ENCODE measurements at regions not wholly inside any gene's neighbourhood (a gene's known extent, or its start where the extent isn't known, plus 50 kb on each side); places are given as distances from the start of the nearest gene placed in this dataset.

DNA sequence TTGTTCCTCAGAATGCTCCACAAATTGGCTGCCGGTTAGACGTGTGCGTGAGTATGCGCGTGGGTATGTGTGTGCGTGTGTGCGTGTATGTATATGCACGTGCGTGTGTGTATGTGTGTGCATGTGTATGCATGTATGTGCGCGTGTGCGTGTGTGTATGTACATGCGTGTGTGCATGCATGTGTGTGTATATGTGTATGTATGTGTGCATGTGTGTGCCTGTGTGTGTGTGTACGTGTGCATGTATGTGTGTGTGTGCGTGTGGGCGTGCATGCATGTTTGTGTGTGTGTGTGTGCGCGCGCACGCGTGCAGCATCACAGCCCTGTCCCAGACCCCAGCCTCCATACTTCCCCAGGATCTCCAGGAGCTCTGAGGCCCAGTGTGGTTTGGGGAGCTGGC, 183.1 kb upstream of the IER5L start:
- POLR2A ChIA-PET, result interaction anchor here (1.1 kb wide), 1 partner anchor 33 kb away, joined by 3 read pairs; no protein-coding TSS in a partner anchor

GRCh38 chr9:129359916-129360536, 182.0 kb upstream of the IER5L start:
- H4K20me1 ChIP-seq (ENCODE audit: insufficient read depth), result no peaks in the 10 kb centered on the region
- H2AFZ ChIP-seq (ENCODE audit: low read depth), result no peak overlapping the region
- POLR2A ChIA-PET, result interaction anchor here (1.1 to 1.3 kb wide), 2 partner anchors 23 to 182 kb away, joined by 3 read pairs; partner anchors contain the start of gene IER5L
- H3K9me3 ChIP-seq, result no peaks in the 10 kb centered on the region
- no peak overlapping the region for H3K9ac ChIP-seq
- no peaks in the 10 kb centered on the region for H3F3A ChIP-seq (replicated peaks; ENCODE audit: insufficient read depth)
- no peaks in the 10 kb centered on the region for H3K36me3 ChIP-seq (replicated peaks in 1 of 2; ENCODE audit: control insufficient read depth in 1 of 2, insufficient read depth in 2 of 2, low read length in 1 of 2)
- H3K27me3 ChIP-seq (ENCODE audit: insufficient read depth), result no peaks in the 10 kb centered on the region
- H3K4me1 ChIP-seq (ENCODE audit: control insufficient read depth in 1 of 2, insufficient read depth in 2 of 2, low read depth in 1 of 2, low read length in 1 of 2), result peaks cover 0 to 7% of the 10 kb centered on the region in 2 experiments; a peak in 1 of 4 replicates
- H3K4me2 ChIP-seq, result no peak overlapping the region
- no peak for TF ChIP-seq CTCF (IDR thresholded peaks at IDR 0.05)
- no peak for TF ChIP-seq TCF12 (IDR thresholded peaks at IDR 0.05)
- TF ChIP-seq, protein P1, sequence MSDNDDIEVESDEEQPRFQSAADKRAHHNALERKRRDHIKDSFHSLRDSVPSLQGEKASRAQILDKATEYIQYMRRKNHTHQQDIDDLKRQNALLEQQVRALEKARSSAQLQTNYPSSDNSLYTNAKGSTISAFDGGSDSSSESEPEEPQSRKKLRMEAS (IDR thresholded peaks at IDR 0.05; ENCODE audit: low read depth), result no peak
- TF ChIP-seq FOXM1 (IDR thresholded peaks at IDR 0.05; ENCODE audit: low read depth), result no peak
- TF ChIP-seq, protein P2, sequence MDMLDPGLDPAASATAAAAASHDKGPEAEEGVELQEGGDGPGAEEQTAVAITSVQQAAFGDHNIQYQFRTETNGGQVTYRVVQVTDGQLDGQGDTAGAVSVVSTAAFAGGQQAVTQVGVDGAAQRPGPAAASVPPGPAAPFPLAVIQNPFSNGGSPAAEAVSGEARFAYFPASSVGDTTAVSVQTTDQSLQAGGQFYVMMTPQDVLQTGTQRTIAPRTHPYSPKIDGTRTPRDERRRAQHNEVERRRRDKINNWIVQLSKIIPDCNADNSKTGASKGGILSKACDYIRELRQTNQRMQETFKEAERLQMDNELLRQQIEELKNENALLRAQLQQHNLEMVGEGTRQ (IDR thresholded peaks at IDR 0.05; ENCODE audit: borderline replicate concordance, low read depth, low read length), result no peak
- no peak for TF ChIP-seq NRF1 (IDR thresholded peaks at IDR 0.05; ENCODE audit: low read depth, low read length)
- TF ChIP-seq, protein P3, sequence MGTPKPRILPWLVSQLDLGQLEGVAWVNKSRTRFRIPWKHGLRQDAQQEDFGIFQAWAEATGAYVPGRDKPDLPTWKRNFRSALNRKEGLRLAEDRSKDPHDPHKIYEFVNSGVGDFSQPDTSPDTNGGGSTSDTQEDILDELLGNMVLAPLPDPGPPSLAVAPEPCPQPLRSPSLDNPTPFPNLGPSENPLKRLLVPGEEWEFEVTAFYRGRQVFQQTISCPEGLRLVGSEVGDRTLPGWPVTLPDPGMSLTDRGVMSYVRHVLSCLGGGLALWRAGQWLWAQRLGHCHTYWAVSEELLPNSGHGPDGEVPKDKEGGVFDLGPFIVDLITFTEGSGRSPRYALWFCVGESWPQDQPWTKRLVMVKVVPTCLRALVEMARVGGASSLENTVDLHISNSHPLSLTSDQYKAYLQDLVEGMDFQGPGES (IDR thresholded peaks at IDR 0.05; ENCODE audit: low read depth, low read length), result no peak
- TF ChIP-seq NFIC (IDR thresholded peaks at IDR 0.05; ENCODE audit: borderline replicate concordance), result no peak
- TF ChIP-seq ELF1 (IDR thresholded peaks at IDR 0.05), result no peak
- TF ChIP-seq SIN3A (IDR thresholded peaks at IDR 0.05; ENCODE audit: borderline replicate concordance, low read depth, low read length), result no peak
- TF ChIP-seq, protein P4, sequence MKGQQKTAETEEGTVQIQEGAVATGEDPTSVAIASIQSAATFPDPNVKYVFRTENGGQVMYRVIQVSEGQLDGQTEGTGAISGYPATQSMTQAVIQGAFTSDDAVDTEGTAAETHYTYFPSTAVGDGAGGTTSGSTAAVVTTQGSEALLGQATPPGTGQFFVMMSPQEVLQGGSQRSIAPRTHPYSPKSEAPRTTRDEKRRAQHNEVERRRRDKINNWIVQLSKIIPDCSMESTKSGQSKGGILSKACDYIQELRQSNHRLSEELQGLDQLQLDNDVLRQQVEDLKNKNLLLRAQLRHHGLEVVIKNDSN (IDR thresholded peaks at IDR 0.05; ENCODE audit: borderline replicate concordance, low read depth), result no peak
- TF ChIP-seq FOXJ3 (CRISPR knock-in tag; IDR thresholded peaks at IDR 0.05), result no peak
- TF ChIP-seq MEF2A (IDR thresholded peaks at IDR 0.05; ENCODE audit: borderline replicate concordance, low read depth), result no peak
- no peak for TF ChIP-seq RFX5 (IDR thresholded peaks at IDR 0.05; ENCODE audit: low read length)
- no peak for TF ChIP-seq CHD2 (IDR thresholded peaks at IDR 0.05; ENCODE audit: low read length, partially characterized antibody)
- TF ChIP-seq MXI1 (IDR thresholded peaks at IDR 0.05; ENCODE audit: low read depth, low read length), result no peak
- no peak for TF ChIP-seq JUND (IDR thresholded peaks at IDR 0.05)
- no peak for TF ChIP-seq EZH2phosphoT487 (IDR thresholded peaks at IDR 0.05; ENCODE audit: borderline replicate concordance, low read depth)
- TF ChIP-seq POLR2AphosphoS5 (IDR thresholded peaks at IDR 0.05; ENCODE audit: low read depth, low read length), result no peak
- TF ChIP-seq RAD21 (IDR thresholded peaks at IDR 0.05; ENCODE audit: low read length), result no peak
- CTCF ChIA-PET, result interaction anchor here (1.0 to 2.3 kb wide), 4 partner anchors 10 to 186 kb away, joined by 3 to 8 read pairs (median 4); no protein-coding TSS in a partner anchor
- H3K4me3 ChIP-seq (ENCODE audit: low read depth in 2 of 2, low read length in 1 of 2), result no peak overlapping the region
- peak; percentile 55 for DNase-seq
- no peaks in the 10 kb centered on the region for H3K9me2 ChIP-seq
- 64% methylated on average over 12 of the region's 12 CpGs for WGBS (ENCODE audit: low lambda C conversion rate)
- no peaks in the 10 kb centered on the region for H3K79me2 ChIP-seq (ENCODE audit: insufficient read depth)
- no peak overlapping the region for H3K27ac ChIP-seq (ENCODE audit: low read depth in 2 of 2, low read length in 1 of 2)

More for the DNA sequence above, 183.1 kb upstream of the IER5L start:
- no peaks in the 10 kb centered on the region for H3K79me2 ChIP-seq (ENCODE audit: insufficient read depth)
- H4K20me1 ChIP-seq (ENCODE audit: insufficient read depth), result no peaks in the 10 kb centered on the region
- H3K9ac ChIP-seq, result no peak overlapping the region
- no peak overlapping the region for H2AFZ ChIP-seq (ENCODE audit: low read depth)
- H3K27me3 ChIP-seq (ENCODE audit: insufficient read depth), result no peaks in the 10 kb centered on the region
- H3F3A ChIP-seq (replicated peaks; ENCODE audit: insufficient read depth), result no peaks in the 10 kb centered on the region
- H3K27ac ChIP-seq (ENCODE audit: low read depth in 2 of 2, low read length in 1 of 2), result no peak overlapping the region
- no peaks in the 10 kb centered on the region for H3K36me3 ChIP-seq (replicated peaks in 1 of 2; ENCODE audit: control insufficient read depth in 1 of 2, insufficient read depth in 2 of 2, low read length in 1 of 2)
- CTCF ChIA-PET, result interaction anchor here (1.0 to 1.3 kb wide), 3 partner anchors 9 to 250 kb away, joined by 3 to 4 read pairs (median 4); no protein-coding TSS in a partner anchor
- no peak overlapping the region for H3K4me3 ChIP-seq (ENCODE audit: low read depth in 2 of 2, low read length in 1 of 2)
- 98% methylated on average over 21 of the region's 21 CpGs for WGBS (ENCODE audit: low lambda C conversion rate)
- TF ChIP-seq FOXJ3 (CRISPR knock-in tag; IDR thresholded peaks at IDR 0.05) (no peak), RAD21 (IDR thresholded peaks at IDR 0.05; ENCODE audit: low read length) (no peak), SMC3 (IDR thresholded peaks at IDR 0.05; ENCODE audit: low read depth, low read length) (no peak), GABPA (IDR thresholded peaks at IDR 0.05; ENCODE audit: low read depth) (no peak), POLR2AphosphoS5 (IDR thresholded peaks at IDR 0.05; ENCODE audit: low read depth, low read length) (no peak), MEF2A (IDR thresholded peaks at IDR 0.05; ENCODE audit: borderline replicate concordance, low read depth) (no peak)
- TF ChIP-seq, protein P1 (IDR thresholded peaks at IDR 0.05; ENCODE audit: low read depth), result no peak
- no peaks in the 10 kb centered on the region for H3K9me2 ChIP-seq
- no peak for DNase-seq
- no peak overlapping the region for H3K4me2 ChIP-seq
- no peaks in the 10 kb centered on the region for H3K9me3 ChIP-seq
- peaks cover 0 to 7% of the 10 kb centered on the region in 2 experiments; a peak in 1 of 4 replicates for H3K4me1 ChIP-seq (ENCODE audit: control insufficient read depth in 1 of 2, insufficient read depth in 2 of 2, low read depth in 1 of 2, low read length in 1 of 2)
